ENCODE measurements at regions not wholly inside any gene's neighbourhood (a gene's known extent, or its start where the extent isn't known, plus 50 kb on each side); places are given as distances from the start of the nearest gene placed in this dataset.

- H3K27ac ChIP-seq (ENCODE audit: low read length): no peak overlapping the region
- no peaks in the 10 kb centered on the region for H3K79me2 ChIP-seq (ENCODE audit: low read length)
- no peaks in the 10 kb centered on the region for H3K4me1 ChIP-seq (ENCODE audit: low read length)
- no peak overlapping the region for H3K4me3 ChIP-seq (ENCODE audit: low read length)
- H3K36me3 ChIP-seq (replicated peaks; ENCODE audit: low read depth, low read length): no peaks in the 10 kb centered on the region
- TF ChIP-seq EZH2phosphoT487 (IDR thresholded peaks at IDR 0.05; ENCODE audit: low read depth) (no peak), CTCF (IDR thresholded peaks at IDR 0.05; ENCODE audit: low read depth, low read length) (no peak)
- no peaks in the 10 kb centered on the region for H3K9me3 ChIP-seq (ENCODE audit: insufficient read depth, low read length)
- H3K9ac ChIP-seq (ENCODE audit: low read length): no peak overlapping the region
- no peaks in the 10 kb centered on the region for H4K20me1 ChIP-seq (ENCODE audit: insufficient read depth, low read length)
- H3K4me2 ChIP-seq (ENCODE audit: low read length): no peak overlapping the region
- H2AFZ ChIP-seq (ENCODE audit: low read depth, low read length): no peak overlapping the region
- H3K27me3 ChIP-seq (ENCODE audit: low read depth, low read length): no peaks in the 10 kb centered on the region
These were observed 260.1 kb upstream of the NFIA start for GRCh38 chr1:60822252-60822651.

- TF ChIP-seq EZH2phosphoT487 (IDR thresholded peaks at IDR 0.05; ENCODE audit: low read depth) (no peak), CTCF (IDR thresholded peaks at IDR 0.05; ENCODE audit: low read depth, low read length) (no peak)
- Histone ChIP-seq H4K20me1 (ENCODE audit: insufficient read depth, low read length) (no peaks in the 10 kb centered on the region), H3K79me2 (ENCODE audit: low read length) (no peaks in the 10 kb centered on the region), H3K4me1 (ENCODE audit: low read length) (no peaks in the 10 kb centered on the region), H3K9ac (ENCODE audit: low read length) (no peak overlapping the region), H3K9me3 (ENCODE audit: insufficient read depth, low read length) (no peaks in the 10 kb centered on the region), H3K36me3 (replicated peaks; ENCODE audit: low read depth, low read length) (no peaks in the 10 kb centered on the region), H3K27ac (ENCODE audit: low read length) (no peak overlapping the region), H3K4me2 (ENCODE audit: low read length) (no peak overlapping the region), H3K4me3 (ENCODE audit: low read length) (no peak overlapping the region), H2AFZ (ENCODE audit: low read depth, low read length) (no peak overlapping the region), H3K27me3 (ENCODE audit: low read depth, low read length) (no peaks in the 10 kb centered on the region)
These were observed 261.2 kb upstream of the NFIA start for GRCh38 chr1:60821156-60821555.

- Histone ChIP-seq H3K9me3 (ENCODE audit: insufficient read depth, low read length) (no peaks in the 10 kb centered on the region), H3K36me3 (replicated peaks; ENCODE audit: low read depth, low read length) (no peaks in the 10 kb centered on the region)
- TF ChIP-seq EZH2phosphoT487 (IDR thresholded peaks at IDR 0.05; ENCODE audit: low read depth) (no peak), CTCF (IDR thresholded peaks at IDR 0.05; ENCODE audit: low read depth, low read length) (no peak)
These were observed 263.2 kb upstream of the NFIA start for GRCh38 chr1:60818969-60819701.

GRCh38 chr1:60813071-60813470 lies 269.3 kb upstream of the NFIA start:
- H4K20me1 ChIP-seq (ENCODE audit: insufficient read depth, low read length): no peaks in the 10 kb centered on the region
- no peak overlapping the region for H2AFZ ChIP-seq (ENCODE audit: low read depth, low read length)

More at GRCh38 chr1:60818969-60819701, 263.2 kb upstream of the NFIA start:
- Histone ChIP-seq H3K4me1 (ENCODE audit: low read length) (no peaks in the 10 kb centered on the region), H3K79me2 (ENCODE audit: low read length) (no peaks in the 10 kb centered on the region), H3K9ac (ENCODE audit: low read length) (no peak overlapping the region), H3K27me3 (ENCODE audit: low read depth, low read length) (no peaks in the 10 kb centered on the region), H3K4me2 (ENCODE audit: low read length) (no peak overlapping the region), H4K20me1 (ENCODE audit: insufficient read depth, low read length) (no peaks in the 10 kb centered on the region), H3K4me3 (ENCODE audit: low read length) (no peak overlapping the region), H3K27ac (ENCODE audit: low read length) (no peak overlapping the region), H2AFZ (ENCODE audit: low read depth, low read length) (no peak overlapping the region)

More at GRCh38 chr1:60813071-60813470, 269.3 kb upstream of the NFIA start:
- no peak for TF ChIP-seq CTCF (IDR thresholded peaks at IDR 0.05; ENCODE audit: low read depth, low read length)
- H3K4me2 ChIP-seq (ENCODE audit: low read length): no peak overlapping the region
- H3K4me1 ChIP-seq (ENCODE audit: low read length): no peaks in the 10 kb centered on the region
- no peaks in the 10 kb centered on the region for H3K79me2 ChIP-seq (ENCODE audit: low read length)
- no peak overlapping the region for H3K4me3 ChIP-seq (ENCODE audit: low read length)
- no peak overlapping the region for H3K27ac ChIP-seq (ENCODE audit: low read length)
- H3K27me3 ChIP-seq (ENCODE audit: low read depth, low read length): no peaks in the 10 kb centered on the region
- H3K9ac ChIP-seq (ENCODE audit: low read length): no peak overlapping the region
- H3K36me3 ChIP-seq (replicated peaks; ENCODE audit: low read depth, low read length): no peaks in the 10 kb centered on the region
- H3K9me3 ChIP-seq (ENCODE audit: insufficient read depth, low read length): no peaks in the 10 kb centered on the region

All from OCI-LY3 (cell line).